ENCODE measurements at regions not wholly inside any gene's neighbourhood (a gene's known extent, or its start where the extent isn't known, plus 50 kb on each side); places are given as distances from the start of the nearest gene placed in this dataset.

DNA sequence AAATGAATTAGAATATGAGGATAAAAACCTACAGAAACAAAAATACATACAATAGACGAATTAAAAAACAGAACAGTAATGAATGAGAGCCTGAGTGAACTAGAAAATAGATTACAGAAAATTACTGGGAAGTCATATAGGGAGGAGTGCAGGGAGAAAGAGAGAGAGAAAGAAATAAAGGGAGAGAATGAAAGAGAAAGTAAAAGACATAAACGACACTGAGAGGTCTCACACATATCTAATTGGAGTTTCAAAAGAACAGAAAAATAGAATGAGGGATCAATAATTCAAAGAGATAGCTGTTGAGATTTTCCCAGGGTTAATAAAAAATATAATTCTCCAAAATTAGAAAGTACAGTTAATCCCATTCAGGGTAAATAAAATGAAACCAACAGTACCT lies 156.4 kb upstream of the FTMT start:
- Histone ChIP-seq H3K4me3 (no peak overlapping the region), H3K4me1 (no peaks in the 10 kb centered on the region), H3K27me3 (no peaks in the 10 kb centered on the region), H3K9me3 (no peaks in the 10 kb centered on the region), H3K27ac (no peak overlapping the region), H3K36me3 (no peaks in the 10 kb centered on the region)
- no peak for TF ChIP-seq POLR2A (IDR thresholded peaks at IDR 0.05)
- TF ChIP-seq, protein P1, sequence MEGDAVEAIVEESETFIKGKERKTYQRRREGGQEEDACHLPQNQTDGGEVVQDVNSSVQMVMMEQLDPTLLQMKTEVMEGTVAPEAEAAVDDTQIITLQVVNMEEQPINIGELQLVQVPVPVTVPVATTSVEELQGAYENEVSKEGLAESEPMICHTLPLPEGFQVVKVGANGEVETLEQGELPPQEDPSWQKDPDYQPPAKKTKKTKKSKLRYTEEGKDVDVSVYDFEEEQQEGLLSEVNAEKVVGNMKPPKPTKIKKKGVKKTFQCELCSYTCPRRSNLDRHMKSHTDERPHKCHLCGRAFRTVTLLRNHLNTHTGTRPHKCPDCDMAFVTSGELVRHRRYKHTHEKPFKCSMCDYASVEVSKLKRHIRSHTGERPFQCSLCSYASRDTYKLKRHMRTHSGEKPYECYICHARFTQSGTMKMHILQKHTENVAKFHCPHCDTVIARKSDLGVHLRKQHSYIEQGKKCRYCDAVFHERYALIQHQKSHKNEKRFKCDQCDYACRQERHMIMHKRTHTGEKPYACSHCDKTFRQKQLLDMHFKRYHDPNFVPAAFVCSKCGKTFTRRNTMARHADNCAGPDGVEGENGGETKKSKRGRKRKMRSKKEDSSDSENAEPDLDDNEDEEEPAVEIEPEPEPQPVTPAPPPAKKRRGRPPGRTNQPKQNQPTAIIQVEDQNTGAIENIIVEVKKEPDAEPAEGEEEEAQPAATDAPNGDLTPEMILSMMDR (IDR thresholded peaks at IDR 0.05) = no peak
- DNase-seq = no peak

DNA sequence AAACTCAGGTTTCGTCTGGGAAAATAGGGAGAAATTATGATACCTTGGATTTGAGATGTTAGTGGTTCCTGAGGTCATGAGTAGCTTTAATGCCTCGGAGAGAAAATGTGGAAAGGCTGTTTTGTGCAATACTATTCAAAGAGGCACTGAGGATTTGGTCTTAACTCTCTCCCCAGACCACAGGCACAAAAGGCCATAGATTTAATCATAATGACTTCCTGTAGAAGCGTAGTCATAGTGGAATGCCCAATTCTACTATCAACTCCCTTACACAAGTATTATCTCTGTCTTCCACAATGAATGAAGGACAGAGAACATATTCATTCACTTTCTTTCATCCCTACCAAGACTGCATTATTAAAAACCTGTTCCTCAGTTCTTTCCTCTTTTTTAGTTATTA lies 153.0 kb upstream of the FTMT start:
- no peak overlapping the region for H3K4me3 ChIP-seq
- no peaks in the 10 kb centered on the region for H3K4me1 ChIP-seq
- no peaks in the 10 kb centered on the region for H3K9me3 ChIP-seq
- no peak overlapping the region for H3K27ac ChIP-seq
- H3K27me3 ChIP-seq = no peaks in the 10 kb centered on the region
- DNase-seq = no peak
- no peak for TF ChIP-seq POLR2A (IDR thresholded peaks at IDR 0.05)
- TF ChIP-seq, protein P1 (IDR thresholded peaks at IDR 0.05) = no peak
- no peaks in the 10 kb centered on the region for H3K36me3 ChIP-seq

DNA sequence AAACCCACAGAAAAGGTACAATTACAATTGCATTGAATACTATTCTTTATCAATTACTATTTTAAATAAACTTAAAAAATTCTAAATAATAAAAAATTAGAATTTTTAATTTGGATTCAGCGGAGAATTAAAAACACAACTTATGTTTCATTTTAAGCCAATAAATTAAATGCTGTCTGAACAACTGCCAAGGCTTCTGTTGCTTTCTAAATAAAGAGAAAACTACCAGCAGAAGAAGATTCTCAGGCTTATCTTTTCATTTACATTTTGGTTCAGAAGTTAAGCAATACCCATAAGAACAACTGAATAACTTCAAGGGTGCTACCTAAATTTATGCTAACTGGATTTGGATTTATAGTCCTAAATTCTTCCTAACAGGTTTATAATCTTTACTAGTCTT lies 150.0 kb upstream of the FTMT start:
- H3K36me3 ChIP-seq = no peaks in the 10 kb centered on the region
- no peak for TF ChIP-seq POLR2A (IDR thresholded peaks at IDR 0.05)
- TF ChIP-seq, protein P1 (IDR thresholded peaks at IDR 0.05) = no peak
- H3K4me1 ChIP-seq = no peaks in the 10 kb centered on the region
- H3K9me3 ChIP-seq = no peaks in the 10 kb centered on the region
- no peak overlapping the region for H3K27ac ChIP-seq
- DNase-seq = no peak
- no peaks in the 10 kb centered on the region for H3K27me3 ChIP-seq
- no peak overlapping the region for H3K4me3 ChIP-seq

DNA sequence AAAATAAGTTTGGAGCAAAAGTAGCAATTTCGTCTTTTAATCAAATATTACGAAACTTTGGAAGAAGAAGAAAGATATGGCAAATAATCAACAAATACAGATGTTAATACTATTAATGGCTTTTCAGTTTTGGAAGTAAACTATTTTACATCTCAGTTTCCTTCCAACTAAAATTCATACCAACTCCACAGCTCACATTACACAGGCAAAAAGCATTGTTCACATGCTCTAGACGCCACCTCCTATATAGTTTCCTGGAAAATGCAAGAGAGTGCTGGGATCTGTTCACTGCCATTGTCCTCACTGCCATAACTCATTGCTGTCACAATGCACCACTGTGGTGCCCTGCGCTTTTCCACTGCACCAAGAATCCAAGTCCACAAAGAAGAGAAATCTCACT lies 149.0 kb upstream of the FTMT start:
- H3K4me1 ChIP-seq = no peaks in the 10 kb centered on the region
- no peak overlapping the region for H3K4me3 ChIP-seq
- H3K27ac ChIP-seq = no peak overlapping the region
- H3K36me3 ChIP-seq = no peaks in the 10 kb centered on the region
- DNase-seq = no peak
- no peaks in the 10 kb centered on the region for H3K9me3 ChIP-seq
- no peaks in the 10 kb centered on the region for H3K27me3 ChIP-seq
- TF ChIP-seq, protein P1 (IDR thresholded peaks at IDR 0.05) = no peak
- TF ChIP-seq POLR2A (IDR thresholded peaks at IDR 0.05) = no peak

DNA sequence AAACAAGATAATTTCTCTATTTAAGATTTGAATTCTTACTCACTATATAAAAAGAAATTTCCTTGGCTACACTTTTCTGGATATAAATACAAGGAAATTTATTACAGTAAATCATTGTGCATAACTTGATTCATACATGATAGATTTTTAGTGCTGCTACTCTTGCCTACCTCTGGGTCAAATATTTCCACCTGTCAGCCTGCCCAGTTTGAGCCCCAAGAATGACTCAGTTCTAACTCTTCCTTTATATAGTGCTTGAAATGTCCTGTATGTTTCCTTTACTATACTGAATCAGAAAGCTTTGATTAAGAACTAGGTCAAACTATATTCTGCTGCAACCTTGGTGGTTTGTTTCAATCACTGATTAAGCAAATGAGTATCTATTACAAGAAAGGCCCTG lies 147.4 kb upstream of the FTMT start:
- no peaks in the 10 kb centered on the region for H3K36me3 ChIP-seq
- TF ChIP-seq, protein P1 (IDR thresholded peaks at IDR 0.05) = no peak
- no peak for TF ChIP-seq POLR2A (IDR thresholded peaks at IDR 0.05)
- DNase-seq = no peak

DNA sequence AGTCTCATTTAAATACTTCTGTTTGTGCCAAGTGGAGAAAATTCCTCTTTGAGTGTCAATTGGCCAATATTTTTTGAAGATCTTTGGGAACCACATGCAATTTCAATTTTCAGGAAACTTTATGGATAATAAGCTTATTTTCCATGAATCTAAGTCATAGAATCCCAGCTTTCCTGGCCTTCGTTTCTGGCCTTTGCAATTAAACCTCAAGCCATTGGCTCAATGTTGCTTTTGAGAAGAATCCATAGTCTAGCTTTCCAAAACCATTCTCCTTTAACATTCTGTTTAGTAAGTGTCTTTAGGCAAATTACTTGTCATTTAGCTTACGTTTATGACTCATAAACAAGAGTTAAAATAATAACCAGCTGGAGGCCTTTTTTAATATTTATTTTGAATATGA lies 145.0 kb upstream of the FTMT start:
- H3K27me3 ChIP-seq = no peaks in the 10 kb centered on the region
- no peaks in the 10 kb centered on the region for H3K36me3 ChIP-seq
- DNase-seq = no peak
- no peak for TF ChIP-seq POLR2A (IDR thresholded peaks at IDR 0.05)
- TF ChIP-seq, protein P1 (IDR thresholded peaks at IDR 0.05) = no peak
- H3K4me1 ChIP-seq = no peaks in the 10 kb centered on the region
- H3K4me3 ChIP-seq = no peak overlapping the region
- no peaks in the 10 kb centered on the region for H3K9me3 ChIP-seq
- H3K27ac ChIP-seq = no peak overlapping the region

More for the DNA sequence above, 147.4 kb upstream of the FTMT start:
- Histone ChIP-seq H3K27ac (no peak overlapping the region), H3K4me1 (no peaks in the 10 kb centered on the region), H3K27me3 (no peaks in the 10 kb centered on the region), H3K9me3 (no peaks in the 10 kb centered on the region), H3K4me3 (no peak overlapping the region)

All from Peyer's patch (tissue), 4 donors.